ENCODE measurements at regions not wholly inside any gene's neighbourhood (a gene's known extent, or its start where the extent isn't known, plus 50 kb on each side); places are given as distances from the start of the nearest gene placed in this dataset.

DNA sequence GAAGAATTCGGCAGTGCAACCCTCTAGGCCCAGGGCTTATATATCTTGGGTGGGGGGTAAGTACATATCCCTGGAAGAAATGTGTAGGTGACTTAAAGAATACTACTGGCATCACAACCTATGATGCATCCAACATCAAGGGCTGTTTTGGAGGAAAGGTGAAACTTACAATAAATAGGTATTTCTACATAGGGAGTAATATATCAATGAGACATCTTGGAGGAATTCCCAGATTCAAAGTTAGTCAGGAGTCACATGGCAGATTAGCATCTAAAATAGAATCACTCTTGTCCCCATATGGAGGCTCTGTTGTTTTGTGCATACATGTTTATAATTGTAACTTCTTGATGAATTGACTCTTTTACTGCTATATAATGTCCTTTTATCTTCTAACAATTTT, 375.5 kb downstream of the PAX1 start:
- Mint-ChIP-seq H3K4me1 (ENCODE audit: low read depth, unreplicated experiment) (no peaks in the 10 kb centered on the region), H3K4me3 (ENCODE audit: unreplicated experiment) (no peak overlapping the region), H3K9me3 (ENCODE audit: unreplicated experiment) (peaks cover 8% of the 10 kb centered on the region), H3K27ac (ENCODE audit: unreplicated experiment) (no peak overlapping the region), H3K27me3 (ENCODE audit: insufficient read depth, unreplicated experiment) (no peaks in the 10 kb centered on the region), H3K36me3 (ENCODE audit: insufficient read depth, unreplicated experiment) (no peaks in the 10 kb centered on the region)
- POLR2A ChIA-PET, result no interaction called here
- H3K4me1 ChIP-seq, result no peaks in the 10 kb centered on the region
- DNase-seq, result no peak
- no peaks in the 10 kb centered on the region for H3K9me3 ChIP-seq
- H3K27me3 ChIP-seq (replicated peaks; ENCODE audit: control insufficient read depth, insufficient read depth, low read length), result no peaks in the 10 kb centered on the region
- H3K36me3 ChIP-seq (ENCODE audit: control insufficient read depth, insufficient read depth, low read length), result no peaks in the 10 kb centered on the region
- BruUV-seq (replicated peaks), result no TSS peak
- TF ChIP-seq, protein P1, sequence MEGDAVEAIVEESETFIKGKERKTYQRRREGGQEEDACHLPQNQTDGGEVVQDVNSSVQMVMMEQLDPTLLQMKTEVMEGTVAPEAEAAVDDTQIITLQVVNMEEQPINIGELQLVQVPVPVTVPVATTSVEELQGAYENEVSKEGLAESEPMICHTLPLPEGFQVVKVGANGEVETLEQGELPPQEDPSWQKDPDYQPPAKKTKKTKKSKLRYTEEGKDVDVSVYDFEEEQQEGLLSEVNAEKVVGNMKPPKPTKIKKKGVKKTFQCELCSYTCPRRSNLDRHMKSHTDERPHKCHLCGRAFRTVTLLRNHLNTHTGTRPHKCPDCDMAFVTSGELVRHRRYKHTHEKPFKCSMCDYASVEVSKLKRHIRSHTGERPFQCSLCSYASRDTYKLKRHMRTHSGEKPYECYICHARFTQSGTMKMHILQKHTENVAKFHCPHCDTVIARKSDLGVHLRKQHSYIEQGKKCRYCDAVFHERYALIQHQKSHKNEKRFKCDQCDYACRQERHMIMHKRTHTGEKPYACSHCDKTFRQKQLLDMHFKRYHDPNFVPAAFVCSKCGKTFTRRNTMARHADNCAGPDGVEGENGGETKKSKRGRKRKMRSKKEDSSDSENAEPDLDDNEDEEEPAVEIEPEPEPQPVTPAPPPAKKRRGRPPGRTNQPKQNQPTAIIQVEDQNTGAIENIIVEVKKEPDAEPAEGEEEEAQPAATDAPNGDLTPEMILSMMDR (IDR thresholded peaks at IDR 0.05; ENCODE audit: insufficient read depth in 1 of 2, low read depth in 1 of 2, low read length in 1 of 2, severe bottlenecking in 1 of 2, unreplicated experiment in 1 of 2), result no peak
- CTCF ChIA-PET, result no interaction called here
- intact Hi-C loops (cut with micrococcal nuclease; ENCODE audit: unreplicated experiment), result no loop called here
- H3K4me3 ChIP-seq (ENCODE audit: low read depth, low read length), result no peak overlapping the region

DNA sequence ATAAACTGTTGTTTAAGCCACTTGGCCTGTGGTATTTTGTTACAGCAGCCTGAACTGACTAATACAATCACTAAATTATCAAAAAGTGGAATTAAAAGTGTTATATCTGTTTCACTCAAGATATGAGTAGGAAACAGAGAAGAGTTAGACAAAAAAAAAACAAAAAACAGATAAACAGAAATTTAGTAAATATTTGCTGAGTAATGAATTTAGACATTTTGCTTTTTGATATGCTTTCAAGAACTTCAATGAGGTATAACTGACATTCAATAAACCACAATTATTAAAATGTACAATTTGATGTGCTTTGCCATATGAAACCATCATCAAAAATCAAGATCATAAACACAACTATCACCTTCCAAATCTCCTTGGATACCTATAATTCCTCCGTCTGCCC, 369.2 kb downstream of the PAX1 start:
- Mint-ChIP-seq H3K27ac (ENCODE audit: unreplicated experiment) (no peak overlapping the region), H3K4me1 (ENCODE audit: low read depth, unreplicated experiment) (no peaks in the 10 kb centered on the region), H3K27me3 (ENCODE audit: insufficient read depth, unreplicated experiment) (peaks cover 3% of the 10 kb centered on the region), H3K36me3 (ENCODE audit: insufficient read depth, unreplicated experiment) (no peaks in the 10 kb centered on the region), H3K9me3 (ENCODE audit: unreplicated experiment) (no peaks in the 10 kb centered on the region), H3K4me3 (ENCODE audit: unreplicated experiment) (no peak overlapping the region)
- Histone ChIP-seq H3K27me3 (replicated peaks; ENCODE audit: control insufficient read depth, insufficient read depth, low read length) (no peaks in the 10 kb centered on the region), H3K4me3 (ENCODE audit: low read depth, low read length) (no peak overlapping the region), H3K36me3 (ENCODE audit: control insufficient read depth, insufficient read depth, low read length) (no peaks in the 10 kb centered on the region), H3K4me1 (no peaks in the 10 kb centered on the region), H3K9me3 (no peaks in the 10 kb centered on the region)
- ChIA-PET POLR2A (no interaction called here), CTCF (no interaction called here)
- DNase-seq, result no peak
- TF ChIP-seq, protein P1 (IDR thresholded peaks at IDR 0.05; ENCODE audit: insufficient read depth in 1 of 2, low read depth in 1 of 2, low read length in 1 of 2, severe bottlenecking in 1 of 2, unreplicated experiment in 1 of 2), result no peak
- intact Hi-C loops (cut with micrococcal nuclease; ENCODE audit: unreplicated experiment), result no loop called here
- no TSS peak for BruUV-seq (replicated peaks)

DNA sequence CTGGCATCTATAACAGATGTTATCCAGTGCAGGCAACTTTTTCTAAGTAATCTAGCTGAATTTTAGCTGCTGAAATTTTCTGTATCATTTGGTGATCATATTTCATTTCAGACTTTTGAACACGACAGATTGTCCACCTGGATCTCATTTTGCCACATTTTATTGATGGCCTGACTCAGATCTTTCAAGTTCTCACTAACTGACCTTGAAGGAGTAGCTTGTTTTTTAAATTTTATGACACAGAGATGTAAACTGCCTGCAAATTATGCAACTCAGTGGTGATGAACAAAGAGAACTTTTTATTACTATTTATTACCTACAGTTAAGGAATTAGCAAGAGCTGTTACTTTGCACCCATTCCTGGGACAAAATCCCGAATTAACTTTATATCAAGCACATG, 366.4 kb downstream of the PAX1 start:
- Mint-ChIP-seq H3K27ac (ENCODE audit: unreplicated experiment) (no peak overlapping the region), H3K4me3 (ENCODE audit: unreplicated experiment) (no peak overlapping the region), H3K4me1 (ENCODE audit: low read depth, unreplicated experiment) (no peaks in the 10 kb centered on the region), H3K36me3 (ENCODE audit: insufficient read depth, unreplicated experiment) (no peaks in the 10 kb centered on the region), H3K27me3 (ENCODE audit: insufficient read depth, unreplicated experiment) (peaks cover 10% of the 10 kb centered on the region), H3K9me3 (ENCODE audit: unreplicated experiment) (no peaks in the 10 kb centered on the region)
- TF ChIP-seq, protein P1 (IDR thresholded peaks at IDR 0.05; ENCODE audit: insufficient read depth in 1 of 2, low read depth in 1 of 2, low read length in 1 of 2, severe bottlenecking in 1 of 2, unreplicated experiment in 1 of 2), result no peak
- ChIA-PET CTCF (no interaction called here), POLR2A (no interaction called here)
- intact Hi-C loops (cut with micrococcal nuclease; ENCODE audit: unreplicated experiment), result no loop called here
- no peaks in the 10 kb centered on the region for H3K4me1 ChIP-seq
- no peaks in the 10 kb centered on the region for H3K9me3 ChIP-seq
- no peaks in the 10 kb centered on the region for H3K36me3 ChIP-seq (ENCODE audit: control insufficient read depth, insufficient read depth, low read length)
- H3K27me3 ChIP-seq (replicated peaks; ENCODE audit: control insufficient read depth, insufficient read depth, low read length), result no peaks in the 10 kb centered on the region
- no peak for DNase-seq
- no peak overlapping the region for H3K4me3 ChIP-seq (ENCODE audit: low read depth, low read length)
- BruUV-seq (replicated peaks), result no TSS peak

All from Caco-2 (cell line).